ENCODE measurements at regions not wholly inside any gene's neighbourhood (a gene's known extent, or its start where the extent isn't known, plus 50 kb on each side); places are given as distances from the start of the nearest gene placed in this dataset.
"Not testable (repeated sequence)": the region's sequence is repeated elsewhere in the genome, so short reads cannot be mapped to it uniquely, and the experiment has no call there.

- no peak for DNase-seq
Measured at GRCh38 chr2:71935262-71935848, 212.3 kb downstream of the CYP26B1 start.

GRCh38 chr2:71934595-71935261, 212.9 kb downstream of the CYP26B1 start:
- DNase-seq = no peak

- no peak for DNase-seq
Measured at GRCh38 chr2:71934320-71934593, 213.4 kb downstream of the CYP26B1 start.

- DNase-seq = no peak
Measured at GRCh38 chr2:71933467-71934319, 214.0 kb downstream of the CYP26B1 start.

GRCh38 chr2:71932780-71933466, 214.7 kb downstream of the CYP26B1 start:
- no peak for DNase-seq

- no peak for DNase-seq
Measured at GRCh38 chr2:71932037-71932779, 215.5 kb downstream of the CYP26B1 start.

- DNase-seq = no peak
Measured at GRCh38 chr2:71930049-71930681, 217.5 kb downstream of the CYP26B1 start.

- DNase-seq = no peak
Measured at GRCh38 chr2:71929482-71929772, 218.2 kb downstream of the CYP26B1 start.

GRCh38 chr2:71928734-71929481, 218.8 kb downstream of the CYP26B1 start:
- no peak for DNase-seq

- DNase-seq = no peak
Measured at GRCh38 chr2:71927757-71928715, 219.6 kb downstream of the CYP26B1 start.

GRCh38 chr2:71926876-71927756, 220.5 kb downstream of the CYP26B1 start:
- DNase-seq = no peak

- no peak for DNase-seq
Measured at GRCh38 chr2:71926089-71926447, 221.6 kb downstream of the CYP26B1 start.

- DNase-seq = no peak
Measured at GRCh38 chr2:71925268-71926088, 222.2 kb downstream of the CYP26B1 start.

- DNase-seq = peak in 1 of 4 experiments; percentile 4
Measured at GRCh38 chr2:71923887-71924533, 223.7 kb downstream of the CYP26B1 start.

GRCh38 chr2:71923143-71923525, 224.5 kb downstream of the CYP26B1 start:
- DNase-seq = no peak

GRCh38 chr2:71922499-71923142, 225.0 kb downstream of the CYP26B1 start:
- DNase-seq = no peak

GRCh38 chr2:71922091-71922490, 225.6 kb downstream of the CYP26B1 start:
- no peak for DNase-seq

- not testable (repeated sequence) for DNase-seq
Measured at GRCh38 chr2:71920819-71921218, 226.8 kb downstream of the CYP26B1 start.
